Mesenchymal stem cell (in vitro differentiated cells and primary cell): ENCODE measurements at regions not wholly inside any gene's neighbourhood (a gene's known extent, or its start where the extent isn't known, plus 50 kb on each side); places are given as distances from the start of the nearest gene placed in this dataset.

Experiments used
- DNase-seq: peaks from one replicate; pipeline ENCODE4 v3.0.0-alpha.2; 2013
- H2AFZ ChIP-seq: one replicate; pipeline ENCODE4 v1.6.1; 2013; ENCODE audit warnings: low read depth, mild to moderate bottlenecking, control low read depth, inconsistent platforms, low read length, moderate library complexity
- H2AK5ac ChIP-seq: 2 replicates; pipeline ENCODE4 v1.6.1; 2013; ENCODE audit warnings: low read length, moderate library complexity, mild to moderate bottlenecking, inconsistent platforms; ENCODE audit not compliant: severe bottlenecking
- H2BK120ac ChIP-seq: one replicate; pipeline ENCODE4 v1.6.1; 2013; ENCODE audit warnings: low read depth, mild to moderate bottlenecking, inconsistent platforms, low read length, moderate library complexity
- H2BK12ac ChIP-seq, 2 experiments: one replicate each; pipeline ENCODE4 v1.6.1; 2013; ENCODE audit warnings: inconsistent platforms in 2 of 2, low read length in 2 of 2, mild to moderate bottlenecking in 2 of 2, moderate library complexity in 2 of 2, control low read depth in 1 of 2
- H2BK15ac ChIP-seq: one replicate; pipeline ENCODE4 v1.6.1; 2013; ENCODE audit warnings: mild to moderate bottlenecking, low read depth, inconsistent platforms; ENCODE audit not compliant: poor library complexity, severe bottlenecking
- H2BK5ac ChIP-seq: 2 replicates; pipeline ENCODE4 v1.6.1; 2013; ENCODE audit warnings: low read depth, mild to moderate bottlenecking, low read length, control low read depth, inconsistent platforms; ENCODE audit not compliant: poor library complexity, severe bottlenecking
- H3K14ac ChIP-seq, 2 experiments: one replicate each; pipeline ENCODE4 v1.6.1; 2013; ENCODE audit warnings: inconsistent platforms in 2 of 2, low read length in 2 of 2, control low read depth in 1 of 2, mild to moderate bottlenecking in 1 of 2, moderate library complexity in 1 of 2
- H3K18ac ChIP-seq, 2 experiments: one replicate each; pipeline ENCODE4 v1.6.1; 2013; ENCODE audit warnings: inconsistent platforms in 2 of 2, low read length in 2 of 2, control low read depth in 1 of 2, low read depth in 1 of 2, mild to moderate bottlenecking in 1 of 2
- H3K23ac ChIP-seq, 2 experiments: one replicate each; pipeline ENCODE4 v1.6.1; 2013; ENCODE audit warnings: inconsistent platforms in 2 of 2, low read length in 2 of 2, mild to moderate bottlenecking in 2 of 2, moderate library complexity in 2 of 2, control low read depth in 1 of 2
- H3K27ac ChIP-seq: 2 replicates; pipeline ENCODE4 v1.5.1; 2013; ENCODE audit warnings: mild to moderate bottlenecking, moderate library complexity, low read length, control low read depth, inconsistent platforms; ENCODE audit not compliant: poor library complexity, severe bottlenecking
- H3K27me3 ChIP-seq, 2 experiments: 2 replicates each; pipeline versions ENCODE4 v1.6.1 to v1.7.0; 2013; ENCODE audit warnings: low read length in 2 of 2, mild to moderate bottlenecking in 2 of 2, moderate library complexity in 2 of 2, control low read depth in 1 of 2, inconsistent platforms in 1 of 2; ENCODE audit not compliant: control insufficient read depth in 1 of 2, insufficient read depth in 1 of 2
- H3K36me3 ChIP-seq, 2 experiments: 2 replicates each; pipeline versions ENCODE4 v1.6.1 to v1.7.0; 2013; ENCODE audit warnings: low read length in 2 of 2, control low read depth in 1 of 2, inconsistent platforms in 1 of 2, low read depth in 1 of 2, mild to moderate bottlenecking in 1 of 2; ENCODE audit not compliant: insufficient read depth in 2 of 2, control insufficient read depth in 1 of 2
- H3K4ac ChIP-seq, 2 experiments: one replicate each; pipeline ENCODE4 v1.6.1; 2013; ENCODE audit warnings: inconsistent platforms in 2 of 2, low read length in 2 of 2, mild to moderate bottlenecking in 2 of 2, moderate library complexity in 2 of 2, control low read depth in 1 of 2, low read depth in 1 of 2
- H3K4me1 ChIP-seq: 2 replicates; pipeline ENCODE4 v1.6.1; 2013; ENCODE audit warnings: low read depth, low read length, control low read depth; ENCODE audit not compliant: control insufficient read depth, insufficient read depth
- H3K4me2 ChIP-seq: 2 replicates; pipeline ENCODE4 v1.6.1; 2013; ENCODE audit warnings: low read length, mild to moderate bottlenecking, inconsistent platforms; ENCODE audit not compliant: poor library complexity, severe bottlenecking
- H3K4me3 ChIP-seq, 2 experiments: 2 replicates each; pipeline versions ENCODE4 v1.5.1 to v1.7.0; 2013; ENCODE audit warnings: low read length in 2 of 2, mild to moderate bottlenecking in 2 of 2, control low read depth in 1 of 2, low read depth in 1 of 2; ENCODE audit not compliant: insufficient read depth in 1 of 2
- H3K79me1 ChIP-seq: replicated peaks from 2 replicates; pipeline ENCODE4 v1.6.1; 2013; ENCODE audit warnings: mild to moderate bottlenecking, control low read depth, low read length, inconsistent platforms; ENCODE audit not compliant: poor library complexity, severe bottlenecking
- H3K9ac ChIP-seq: 2 replicates; pipeline ENCODE4 v1.7.0; 2013; ENCODE audit warnings: mild to moderate bottlenecking, low read length, moderate library complexity
- H3K9me3 ChIP-seq: 2 replicates; pipeline ENCODE4 v1.7.0; 2013; ENCODE audit warnings: mild to moderate bottlenecking, low read length; ENCODE audit not compliant: control insufficient read depth
- H4K8ac ChIP-seq: one replicate; pipeline ENCODE4 v1.6.1; 2013; ENCODE audit warnings: inconsistent platforms, mild to moderate bottlenecking, low read length, moderate library complexity
- H4K91ac ChIP-seq: one replicate; pipeline ENCODE4 v1.6.1; 2013; ENCODE audit warnings: mild to moderate bottlenecking, low read length, inconsistent platforms
- WGBS: methylation state at CpG from one replicate; pipeline ENCODE4 v1.1.7; 2013; ENCODE audit warnings: mixed read lengths; 5-methylcytosine and 5-hydroxymethylcytosine counted together

GRCh38 chr2:56460508-56460907 is 276.7 kb downstream of the CCDC85A start:
- no peaks in the 10 kb centered on the region for H3K4me1 ChIP-seq
- no peak overlapping the region for H3K23ac ChIP-seq
- H2BK15ac ChIP-seq: no peak overlapping the region
- H3K4me2 ChIP-seq: no peak overlapping the region
- no peaks in the 10 kb centered on the region for H3K27me3 ChIP-seq
- H3K36me3 ChIP-seq: no peaks in the 10 kb centered on the region
- no peak overlapping the region for H2BK12ac ChIP-seq
- no peak overlapping the region for H4K91ac ChIP-seq
- no peak overlapping the region for H3K27ac ChIP-seq
- no peak for DNase-seq
- no peaks in the 10 kb centered on the region for H3K9me3 ChIP-seq
- no peak overlapping the region for H3K18ac ChIP-seq
- H3K4ac ChIP-seq: no peak overlapping the region
- no peak overlapping the region for H2AK5ac ChIP-seq
- H3K9ac ChIP-seq: no peak overlapping the region
- no CpG with 5 or more reads among the region's 1 CpG for WGBS
- H3K4me3 ChIP-seq: no peak overlapping the region
- no peak overlapping the region for H3K14ac ChIP-seq
- H3K79me1 ChIP-seq: no peaks in the 10 kb centered on the region
- H2BK5ac ChIP-seq: no peak overlapping the region
- no peak overlapping the region for H2BK120ac ChIP-seq
- no peak overlapping the region for H2AFZ ChIP-seq
- no peak overlapping the region for H4K8ac ChIP-seq

- no peaks in the 10 kb centered on the region for H3K36me3 ChIP-seq
- no peak overlapping the region for H3K4ac ChIP-seq
- H3K4me3 ChIP-seq: no peak overlapping the region
- no peak overlapping the region for H4K8ac ChIP-seq
- H3K27me3 ChIP-seq: no peaks in the 10 kb centered on the region
- no peak overlapping the region for H2BK12ac ChIP-seq
- H2AK5ac ChIP-seq: no peak overlapping the region
- WGBS: 83% methylated on average over 3 of the region's 3 CpGs
- H3K27ac ChIP-seq: no peak overlapping the region
- no peak overlapping the region for H4K91ac ChIP-seq
- H3K18ac ChIP-seq: no peak overlapping the region
- no peak overlapping the region for H2BK5ac ChIP-seq
- H2AFZ ChIP-seq: no peak overlapping the region
- H3K4me1 ChIP-seq: no peaks in the 10 kb centered on the region
- no peak overlapping the region for H2BK120ac ChIP-seq
- no peak for DNase-seq
- no peak overlapping the region for H3K23ac ChIP-seq
- no peak overlapping the region for H3K4me2 ChIP-seq
- no peak overlapping the region for H2BK15ac ChIP-seq
- no peak overlapping the region for H3K14ac ChIP-seq
- H3K79me1 ChIP-seq: no peaks in the 10 kb centered on the region
- no peaks in the 10 kb centered on the region for H3K9me3 ChIP-seq
- H3K9ac ChIP-seq: no peak overlapping the region
Measured at GRCh38 chr2:56464066-56464465, 280.3 kb downstream of the CCDC85A start.

- Histone ChIP-seq H4K91ac (no peak overlapping the region), H3K18ac (no peak overlapping the region), H2BK12ac (no peak overlapping the region), H3K79me1 (no peaks in the 10 kb centered on the region), H3K23ac (no peak overlapping the region), H3K14ac (no peak overlapping the region), H3K4me2 (no peak overlapping the region), H3K9me3 (no peaks in the 10 kb centered on the region), H3K27ac (no peak overlapping the region), H4K8ac (no peak overlapping the region), H3K27me3 (no peaks in the 10 kb centered on the region), H3K4me1 (no peaks in the 10 kb centered on the region), H2AFZ (no peak overlapping the region), H3K36me3 (no peaks in the 10 kb centered on the region), H2BK120ac (no peak overlapping the region), H3K4ac (no peak overlapping the region), H2AK5ac (no peak overlapping the region), H3K9ac (no peak overlapping the region), H2BK5ac (no peak overlapping the region), H2BK15ac (no peak overlapping the region), H3K4me3 (no peak overlapping the region)
- DNase-seq: peak; percentile 44
- whole genome bisulfite sequencing: 97% methylated on average over 2 of the region's 2 CpGs
Measured at GRCh38 chr2:56464613-56465012, 280.8 kb downstream of the CCDC85A start.

GRCh38 chr2:56465491-56465890 is 281.7 kb downstream of the CCDC85A start:
- no peak overlapping the region for H3K4ac ChIP-seq
- no peak overlapping the region for H2AFZ ChIP-seq
- no peak overlapping the region for H2BK5ac ChIP-seq
- H3K18ac ChIP-seq: no peak overlapping the region
- H3K27ac ChIP-seq: no peak overlapping the region
- no peak overlapping the region for H2AK5ac ChIP-seq
- no peak overlapping the region for H2BK12ac ChIP-seq
- no peaks in the 10 kb centered on the region for H3K4me1 ChIP-seq
- H3K14ac ChIP-seq: no peak overlapping the region
- H3K27me3 ChIP-seq: no peaks in the 10 kb centered on the region
- H4K91ac ChIP-seq: no peak overlapping the region
- H3K9me3 ChIP-seq: no peaks in the 10 kb centered on the region
- H2BK120ac ChIP-seq: no peak overlapping the region
- DNase-seq: peak; percentile 11
- no peak overlapping the region for H3K4me2 ChIP-seq
- no peak overlapping the region for H3K4me3 ChIP-seq
- no peaks in the 10 kb centered on the region for H3K79me1 ChIP-seq
- H3K36me3 ChIP-seq: no peaks in the 10 kb centered on the region
- H4K8ac ChIP-seq: no peak overlapping the region
- no peak overlapping the region for H3K23ac ChIP-seq
- no peak overlapping the region for H2BK15ac ChIP-seq
- H3K9ac ChIP-seq: no peak overlapping the region
